ENCODE measurements at regions not wholly inside any gene's neighbourhood (a gene's known extent, or its start where the extent isn't known, plus 50 kb on each side); places are given as distances from the start of the nearest gene placed in this dataset.
"Not testable (repeated sequence)": the region's sequence is repeated elsewhere in the genome, so short reads cannot be mapped to it uniquely, and the experiment has no call there.

DNA sequence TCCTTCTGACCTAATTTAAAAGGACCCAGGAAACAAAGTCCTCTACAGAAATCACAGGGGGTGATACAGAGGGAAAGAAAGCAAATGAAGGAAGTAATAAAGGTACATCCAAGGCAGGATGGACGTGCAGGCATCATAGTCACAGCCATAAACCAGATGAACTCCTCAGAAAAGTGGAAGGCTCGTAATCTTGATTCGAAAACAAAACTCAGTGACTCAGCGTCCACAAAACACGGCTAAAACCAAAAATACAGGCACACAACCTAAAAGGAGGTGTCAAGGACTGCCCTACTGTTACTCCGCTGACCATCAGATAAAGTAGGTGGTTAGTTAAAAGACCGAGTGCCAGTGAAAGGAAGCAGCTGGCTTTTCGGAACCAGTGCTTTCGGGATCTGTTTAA is 81.5 kb downstream of the TRIM69 start:
- not testable (repeated sequence) for DNase-seq (ENCODE audit: low spot score)

DNA sequence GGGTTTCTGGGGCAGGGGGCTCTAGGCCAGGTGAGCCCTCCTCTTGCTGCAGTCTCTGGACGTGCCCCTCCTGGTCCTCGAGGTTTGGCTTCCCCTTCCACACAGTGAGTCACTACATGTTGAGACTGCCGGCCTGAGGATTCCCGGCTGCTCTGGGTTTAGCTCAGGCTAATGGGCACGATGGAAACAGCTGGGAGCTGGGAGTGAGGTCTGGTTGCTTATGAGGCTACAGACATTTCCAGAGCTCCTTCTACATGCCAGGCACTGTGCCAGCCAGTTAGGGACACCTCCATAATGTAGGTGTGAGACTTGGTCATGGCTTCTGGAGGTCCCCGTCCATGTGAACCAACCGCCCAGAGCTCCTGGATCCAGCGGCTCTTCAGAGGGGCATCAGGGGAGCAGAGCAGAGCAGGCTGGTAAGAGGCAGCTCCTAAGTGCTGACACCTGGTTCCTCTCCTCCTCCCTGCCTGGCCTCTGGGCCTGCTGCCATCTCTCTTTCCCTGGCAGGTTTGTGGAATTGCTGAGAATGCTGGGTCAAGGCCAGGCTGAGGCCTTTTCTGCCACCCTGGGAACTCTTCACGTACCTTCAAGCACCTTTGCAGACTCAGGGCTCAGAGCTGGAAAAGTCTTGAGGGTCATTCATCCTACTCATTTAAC is 83.1 kb downstream of the TRIM69 start:
- not testable (repeated sequence) for DNase-seq (ENCODE audit: low spot score)

DNA sequence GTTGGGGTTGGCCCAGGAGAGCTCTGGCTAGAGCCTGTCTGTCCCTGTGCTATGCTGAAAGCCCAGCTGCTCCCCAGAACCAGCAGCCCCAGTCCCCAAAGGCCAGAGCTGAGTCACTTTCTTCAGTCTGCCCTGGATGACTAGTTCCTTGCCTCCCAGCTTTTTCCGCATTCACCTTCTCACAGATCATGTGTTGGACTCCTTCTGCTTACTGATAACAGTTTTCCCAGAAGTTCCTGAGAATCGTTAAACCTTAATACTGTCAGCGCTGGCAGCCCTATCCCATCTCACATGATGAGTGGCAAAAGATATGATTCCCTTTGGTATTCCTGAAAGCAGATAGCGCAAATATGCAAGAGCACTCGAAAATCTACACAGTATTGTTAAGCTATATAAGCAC is 84.2 kb downstream of the TRIM69 start:
- not testable (repeated sequence) for DNase-seq (ENCODE audit: low spot score)

DNA sequence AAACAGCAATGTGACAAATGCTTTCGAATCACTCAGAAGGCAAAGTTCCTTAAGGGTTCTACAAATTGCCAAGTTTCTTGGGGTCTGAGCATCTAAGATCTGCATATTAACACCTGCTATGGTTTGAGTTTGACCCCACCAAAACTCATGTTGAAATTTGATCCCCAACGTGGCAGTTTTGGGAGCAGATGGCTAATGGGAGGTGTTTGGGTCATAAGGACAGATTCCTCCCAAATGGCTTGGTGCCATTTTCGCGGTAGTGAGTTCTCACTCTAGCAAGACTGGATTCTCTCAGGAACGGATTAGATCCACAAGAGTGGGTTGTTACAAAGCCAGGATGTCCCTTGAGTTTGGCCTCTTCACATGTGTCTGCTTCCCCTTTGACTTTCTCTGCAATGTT is 84.6 kb downstream of the TRIM69 start:
- DNase-seq (ENCODE audit: low spot score) = not testable (repeated sequence)

DNA sequence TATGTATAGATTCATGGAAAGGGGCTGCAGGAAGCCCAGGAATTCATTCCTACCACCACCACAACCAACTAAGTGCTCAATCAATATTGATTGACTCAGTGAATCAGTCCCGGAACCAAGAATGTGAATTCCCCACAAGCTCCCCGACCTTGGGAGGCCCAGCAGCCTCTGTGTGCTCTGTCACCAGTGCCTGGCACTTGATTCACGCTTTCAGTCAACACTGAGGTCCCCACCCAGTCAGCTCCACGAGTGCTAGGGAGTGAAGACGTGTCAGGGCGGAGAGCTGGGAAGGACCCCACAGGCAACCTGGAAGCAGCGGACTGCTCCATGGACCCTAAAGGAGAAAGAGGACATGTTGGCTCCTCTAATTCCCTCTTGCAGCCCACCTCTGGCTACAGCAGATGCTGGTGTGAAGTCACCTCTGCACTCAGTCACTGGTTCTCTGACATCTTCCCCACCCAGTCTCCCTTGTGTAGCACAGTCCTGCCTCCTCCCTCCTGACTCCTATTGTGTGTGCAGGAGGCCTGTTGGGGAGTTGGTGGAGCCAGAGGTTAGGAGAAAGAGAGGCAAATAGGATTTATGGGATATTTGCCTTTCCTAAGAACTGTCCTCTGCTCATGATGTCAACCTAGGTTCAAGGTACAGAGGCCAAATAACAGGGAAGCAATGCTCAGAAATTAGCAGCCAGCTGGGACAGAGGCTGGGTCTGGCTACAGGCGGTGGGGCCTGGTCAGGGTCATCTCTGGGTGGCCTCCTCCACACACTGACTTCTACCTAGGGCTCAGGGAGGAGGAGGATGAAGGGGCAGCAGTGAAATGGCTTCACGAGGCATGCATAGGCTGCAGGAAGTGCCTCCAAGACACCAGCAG is 88.2 kb downstream of the TRIM69 start:
- not testable (repeated sequence) for DNase-seq (ENCODE audit: low spot score)

DNA sequence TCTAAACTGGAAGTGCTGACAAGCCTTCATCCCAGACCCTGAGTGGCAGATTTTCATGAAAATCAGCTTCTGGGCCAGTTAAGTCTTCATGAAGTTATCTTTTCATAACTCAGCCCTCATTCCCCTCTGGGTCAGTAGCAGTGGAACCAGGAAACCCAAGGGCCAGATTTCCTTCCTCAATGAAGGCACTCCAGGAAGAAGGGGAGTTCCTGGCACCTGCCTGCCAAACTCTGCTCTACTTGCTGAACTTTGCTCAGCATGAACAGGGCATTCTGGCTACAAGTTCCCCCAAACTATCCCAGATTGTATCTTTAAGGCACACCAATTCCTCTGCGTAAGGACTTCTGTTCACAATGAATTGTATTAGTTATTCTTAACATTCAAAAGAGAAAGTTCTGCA is 90.3 kb downstream of the TRIM69 start:
- not testable (repeated sequence) for DNase-seq (ENCODE audit: low spot score)

DNA sequence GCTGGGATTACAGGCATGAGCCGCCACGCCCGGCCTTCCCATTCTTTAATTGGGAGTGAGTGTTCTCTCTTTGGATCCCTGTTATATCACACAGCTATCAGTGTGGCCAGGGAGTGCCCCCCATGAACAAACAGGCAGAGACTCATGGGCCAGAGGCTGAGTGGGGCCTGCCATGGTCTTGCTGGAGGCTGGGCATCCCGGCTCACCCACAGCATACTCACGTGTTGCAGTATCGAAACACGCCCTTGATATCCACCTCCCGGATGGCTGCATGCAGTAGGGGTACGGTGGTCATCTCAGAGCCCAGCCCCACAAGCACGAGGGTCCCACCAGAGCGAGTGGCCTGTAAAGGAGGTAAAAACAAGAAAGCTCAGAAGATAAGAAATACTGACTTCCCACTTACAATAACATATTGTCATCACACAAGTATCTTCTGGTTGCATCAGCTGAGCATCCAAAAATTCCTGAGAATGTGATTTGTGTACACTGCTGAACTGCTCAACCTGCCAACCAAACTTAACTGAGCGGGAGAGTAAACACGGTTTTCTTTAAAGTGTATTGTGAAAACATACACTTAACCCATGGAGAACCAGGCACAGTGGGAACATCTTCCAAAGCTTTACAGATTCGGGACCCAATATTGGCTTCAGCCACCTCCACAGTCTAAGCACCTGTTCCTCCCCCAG is 92.0 kb downstream of the TRIM69 start:
- DNase-seq (ENCODE audit: low spot score) = not testable (repeated sequence)

DNA sequence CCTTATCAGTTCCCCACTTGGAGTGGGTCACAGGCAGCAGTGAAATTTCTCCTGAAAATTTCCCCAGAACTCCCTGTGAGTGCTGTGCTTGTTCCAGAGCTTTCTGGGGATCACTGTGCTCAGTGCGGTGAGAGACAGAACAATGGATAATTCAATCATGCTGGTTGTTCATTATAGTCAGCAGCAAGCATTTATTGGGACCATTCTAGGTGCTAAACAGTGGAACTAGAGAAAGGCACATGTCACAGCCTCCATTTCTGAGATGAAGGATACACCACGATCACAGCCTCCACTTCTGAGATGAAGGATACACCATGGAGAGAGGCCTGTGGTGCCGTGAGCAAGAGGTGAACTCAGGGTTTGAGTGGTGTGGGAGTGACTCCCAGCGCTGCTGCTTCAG is 92.8 kb downstream of the TRIM69 start:
- DNase-seq (ENCODE audit: low spot score) = not testable (repeated sequence)

DNA sequence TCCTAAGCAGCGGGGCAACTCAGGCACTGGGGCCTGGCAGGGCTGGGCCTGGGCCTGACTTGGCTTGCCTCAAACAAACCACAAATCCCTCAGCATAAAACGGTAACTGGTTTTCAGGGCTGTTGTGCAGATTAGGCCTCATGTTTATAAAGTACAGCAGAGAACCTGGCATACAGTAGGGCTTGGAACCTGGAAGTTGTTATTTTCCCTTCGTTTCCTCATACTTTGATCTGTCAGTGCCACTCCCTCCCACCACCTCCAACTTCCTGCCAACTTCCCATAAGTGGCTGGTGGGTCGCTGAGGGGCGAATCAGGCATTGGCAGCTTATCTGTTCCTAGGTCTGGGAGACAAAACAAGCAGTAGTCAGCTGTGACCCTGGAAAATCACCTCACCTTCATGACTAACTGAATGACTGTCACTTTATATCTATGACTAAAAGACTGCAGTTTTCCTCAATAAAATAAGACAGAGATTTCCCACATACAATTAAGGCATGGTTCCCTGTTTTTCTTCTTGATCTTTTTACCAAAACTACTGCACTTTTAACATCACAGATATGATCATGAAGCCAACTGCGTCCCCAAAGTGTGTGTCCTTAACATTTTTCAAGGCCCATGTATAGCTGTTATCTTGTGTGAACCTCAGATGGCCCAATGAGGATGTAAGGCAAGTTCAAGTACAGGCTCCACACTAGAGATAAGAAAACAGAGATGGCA is 94.5 kb downstream of the TRIM69 start:
- DNase-seq (ENCODE audit: low spot score) = not testable (repeated sequence)

DNA sequence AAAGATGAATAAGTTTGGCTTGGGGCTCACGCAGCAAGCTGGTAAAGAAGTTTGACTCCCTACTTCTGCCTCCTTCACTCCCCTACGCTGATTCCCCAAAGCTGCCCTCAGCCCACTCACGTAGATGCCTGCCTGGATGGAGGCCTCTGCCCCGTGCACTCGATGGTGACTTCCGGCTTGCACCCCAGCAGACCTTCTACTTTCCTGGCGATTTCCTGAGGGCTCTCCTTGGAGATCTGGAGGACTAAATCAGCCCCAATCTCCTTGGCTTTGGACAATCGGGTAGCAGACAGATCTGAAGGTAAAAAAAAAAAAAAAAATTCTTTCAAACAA is 95.0 kb downstream of the TRIM69 start:
- not testable (repeated sequence) for DNase-seq (ENCODE audit: low spot score)

DNA sequence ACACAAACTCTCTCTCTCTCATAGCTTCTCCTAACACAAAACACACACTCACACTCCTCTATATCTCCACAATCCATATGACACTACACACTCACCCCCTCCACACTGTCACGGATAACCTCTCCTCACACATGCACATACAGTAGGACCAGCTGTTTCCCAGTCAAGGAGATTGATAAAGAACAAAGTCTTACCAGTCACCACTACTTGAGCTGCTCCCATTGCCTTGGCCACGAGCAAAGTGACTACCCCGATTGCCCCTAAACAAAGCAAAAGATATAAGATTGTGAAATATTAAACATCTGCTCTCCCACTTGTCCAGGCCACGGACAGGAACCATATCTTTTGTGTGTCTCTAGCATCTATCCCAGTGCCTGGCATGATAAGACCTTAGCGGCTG is 95.8 kb downstream of the TRIM69 start:
- not testable (repeated sequence) for DNase-seq (ENCODE audit: low spot score)

DNA sequence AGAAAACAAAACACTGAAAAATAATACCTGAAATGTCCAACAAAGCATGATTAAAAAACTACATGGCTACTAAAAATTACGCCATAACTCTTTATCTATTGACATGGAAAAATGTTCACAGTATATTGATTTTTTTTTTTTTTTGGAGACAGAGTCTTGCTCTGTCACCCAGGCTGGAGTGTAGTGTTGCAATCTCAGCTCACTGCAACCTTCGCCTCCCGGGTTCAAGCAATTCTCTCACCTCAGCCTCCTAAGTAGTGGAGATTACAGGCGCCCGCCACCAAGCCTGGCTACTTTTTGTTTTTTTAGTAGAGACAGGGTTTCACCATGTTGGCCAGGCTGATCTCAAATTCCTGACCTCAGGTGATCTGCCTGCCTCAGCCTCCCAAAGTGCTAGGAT is 96.8 kb downstream of the TRIM69 start:
- DNase-seq (ENCODE audit: low spot score) = not testable (repeated sequence)

DNA sequence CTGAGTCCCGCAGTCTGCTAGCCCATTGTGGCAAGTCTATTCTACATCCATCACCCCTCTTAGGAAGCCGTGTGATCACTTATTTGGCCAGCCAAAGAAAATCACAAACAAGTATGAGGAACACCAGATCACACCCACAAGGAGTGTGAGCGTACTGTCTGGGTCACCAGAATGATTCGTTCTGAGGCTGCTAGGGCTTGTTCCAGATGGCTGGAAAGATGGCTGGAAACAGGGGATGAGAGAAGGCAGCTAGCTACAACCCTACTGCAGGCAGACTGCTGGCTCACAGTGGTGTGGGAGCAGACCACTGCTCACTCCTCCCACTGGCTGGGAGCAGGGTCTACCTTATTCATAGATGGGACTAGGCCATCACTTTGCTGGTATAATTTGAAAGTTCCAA is 97.4 kb downstream of the TRIM69 start:
- not testable (repeated sequence) for DNase-seq (ENCODE audit: low spot score)

DNA sequence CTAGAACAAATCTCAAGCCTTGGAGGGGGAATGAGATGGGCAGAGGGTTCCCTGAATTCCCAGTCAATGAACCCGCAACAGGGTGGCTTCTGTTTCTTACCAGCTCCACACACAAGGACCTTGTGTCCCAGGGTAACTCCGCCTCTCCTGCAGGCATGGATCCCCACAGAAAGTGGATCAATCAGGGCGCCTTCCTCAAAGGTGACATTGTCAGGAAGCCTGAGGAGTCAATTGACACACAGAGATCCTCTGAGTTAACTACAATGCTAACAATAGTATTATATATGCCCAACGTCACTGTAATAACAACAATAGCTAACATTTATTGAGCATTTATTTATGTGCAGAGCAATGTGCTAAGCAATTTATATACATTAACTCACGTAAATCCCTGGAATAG is 98.8 kb downstream of the TRIM69 start:
- DNase-seq (ENCODE audit: low spot score) = not testable (repeated sequence)

DNA sequence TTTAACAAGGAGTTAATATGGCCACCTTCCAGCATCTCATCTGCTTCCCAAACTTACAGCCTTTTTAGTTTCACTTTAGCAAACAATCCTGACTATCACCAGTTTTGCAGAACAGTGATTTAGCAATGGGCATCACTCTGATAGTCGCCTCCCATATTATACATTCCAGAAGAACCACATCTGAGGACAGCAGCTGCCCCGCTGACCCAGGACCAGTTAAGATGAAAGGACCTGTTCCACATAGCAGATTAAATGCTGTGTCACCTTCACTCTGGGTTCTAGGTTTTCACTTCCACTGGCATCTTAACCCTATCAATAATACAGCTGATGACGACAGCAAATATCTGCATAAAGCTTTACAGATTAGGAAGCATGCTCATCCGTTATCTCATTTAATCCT is 99.8 kb downstream of the TRIM69 start:
- DNase-seq (ENCODE audit: low spot score) = no peak

DNA sequence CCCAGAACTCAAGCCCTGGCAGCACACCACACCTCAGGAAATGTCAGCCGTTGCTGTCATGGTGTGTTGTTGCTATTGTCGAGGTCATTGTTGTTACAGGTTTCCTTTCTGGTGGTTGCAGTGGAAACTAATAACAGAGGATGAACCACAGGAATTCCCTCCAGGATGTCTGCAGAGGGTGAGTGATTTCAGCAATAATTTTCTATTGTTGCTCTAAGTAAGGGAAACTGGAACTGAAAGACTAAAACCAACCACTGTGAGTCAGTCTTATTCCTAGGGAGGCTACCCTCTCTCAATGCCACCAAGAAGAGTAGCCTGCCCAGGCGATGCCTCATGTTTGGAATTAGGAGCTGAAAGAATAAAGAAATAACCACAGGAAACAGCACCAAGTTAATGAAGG is 102.6 kb downstream of the TRIM69 start:
- DNase-seq (ENCODE audit: low spot score) = not testable (repeated sequence)

DNA sequence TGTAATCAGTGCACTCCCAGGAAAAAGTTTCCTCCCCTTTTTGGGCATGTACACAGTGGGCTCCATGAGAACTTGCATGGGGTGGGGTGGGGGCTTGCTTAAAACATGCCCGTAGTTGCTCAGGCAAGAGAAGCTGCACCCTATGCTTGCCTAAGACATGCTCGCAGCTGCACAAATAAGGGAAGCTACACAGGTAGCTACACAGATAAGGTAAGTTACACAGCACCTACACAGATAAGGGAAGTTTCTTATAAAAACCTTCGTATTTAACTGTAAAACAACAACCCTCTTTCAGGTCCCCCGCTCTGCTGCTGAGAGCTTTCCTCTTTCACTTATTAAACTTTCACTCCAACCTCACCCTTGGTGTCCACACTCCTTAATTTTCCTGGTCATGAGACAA is 105.4 kb downstream of the TRIM69 start:
- not testable (repeated sequence) for DNase-seq (ENCODE audit: low spot score)

DNA sequence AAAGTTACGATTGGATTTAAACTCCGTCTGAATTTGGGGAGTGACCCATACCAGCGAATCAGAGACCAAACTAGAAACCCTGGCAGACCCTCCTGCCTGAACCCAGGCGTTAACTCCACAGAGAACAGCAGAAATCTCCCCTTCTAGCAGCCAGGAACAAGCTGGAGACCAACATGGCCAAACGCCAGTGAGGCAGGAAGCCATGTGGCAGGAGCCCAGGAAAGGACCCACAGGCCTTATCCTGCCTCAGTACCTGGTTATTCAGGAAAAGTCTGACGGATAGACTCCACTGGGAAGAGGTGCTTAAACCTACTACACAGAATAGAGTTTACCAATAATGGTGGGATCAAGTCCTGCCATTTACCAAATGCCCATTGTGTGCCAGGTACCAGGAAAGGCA is 106.6 kb downstream of the TRIM69 start:
- DNase-seq (ENCODE audit: low spot score) = not testable (repeated sequence)

DNA sequence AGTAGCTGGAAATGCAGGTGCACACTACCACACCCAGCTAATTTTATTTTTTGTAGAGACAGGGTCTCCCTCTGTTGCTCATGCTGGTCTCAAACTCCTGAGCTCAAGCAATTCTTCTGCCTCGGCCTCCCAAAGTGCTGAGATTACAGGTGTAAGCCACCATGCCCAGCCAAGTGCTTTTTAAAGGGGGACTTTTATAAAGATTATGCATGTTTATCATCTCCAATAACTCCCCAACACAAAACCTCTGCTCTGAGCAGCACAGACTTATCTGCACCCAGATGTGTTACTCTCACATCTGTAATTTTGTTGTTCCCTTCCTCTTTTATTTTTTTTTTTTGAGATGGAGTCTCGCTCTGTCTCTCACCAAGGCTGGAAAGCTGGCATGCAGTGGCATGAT is 108.6 kb downstream of the TRIM69 start:
- not testable (repeated sequence) for DNase-seq (ENCODE audit: low spot score)

DNA sequence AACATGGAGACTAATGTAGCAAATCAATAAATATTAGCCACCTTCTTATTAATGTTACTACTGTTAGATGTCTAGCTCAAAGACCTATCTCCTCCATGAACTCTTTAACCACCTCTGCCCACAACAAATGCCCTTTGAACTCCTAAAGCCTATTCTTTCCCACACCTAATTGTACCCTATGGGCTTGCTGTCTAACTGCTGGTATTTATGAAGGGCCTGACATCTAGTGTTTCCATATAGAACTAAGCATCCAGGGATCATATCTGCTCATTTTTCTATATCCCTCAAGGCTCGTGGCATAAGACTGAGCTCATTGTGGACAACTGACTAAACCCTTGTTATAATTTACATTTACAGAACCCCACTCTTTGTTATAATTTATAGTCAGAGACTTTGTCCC is 109.8 kb downstream of the TRIM69 start:
- DNase-seq (ENCODE audit: low spot score) = not testable (repeated sequence)

DNA sequence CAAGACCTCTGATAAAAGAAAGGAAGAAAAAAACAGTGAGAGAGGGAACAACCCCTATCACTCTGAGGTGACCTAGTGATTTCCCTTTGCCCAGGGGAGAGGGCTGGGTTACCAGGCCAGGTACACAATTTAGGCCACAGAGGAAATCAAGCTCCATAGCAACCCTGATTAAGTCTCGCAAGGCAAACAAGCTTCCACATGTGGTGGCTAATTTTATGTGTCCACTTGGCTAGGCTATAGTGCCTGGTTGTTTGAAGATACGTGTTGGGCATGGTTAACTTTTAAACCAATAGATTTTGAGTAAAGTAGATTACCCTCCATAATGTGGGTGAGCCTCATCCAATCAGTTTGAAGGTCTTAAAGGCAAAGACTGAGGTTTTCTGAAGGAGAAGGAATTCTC is 108.9 kb upstream of the TERB2 start:
- DNase-seq (ENCODE audit: low spot score) = not testable (repeated sequence)

DNA sequence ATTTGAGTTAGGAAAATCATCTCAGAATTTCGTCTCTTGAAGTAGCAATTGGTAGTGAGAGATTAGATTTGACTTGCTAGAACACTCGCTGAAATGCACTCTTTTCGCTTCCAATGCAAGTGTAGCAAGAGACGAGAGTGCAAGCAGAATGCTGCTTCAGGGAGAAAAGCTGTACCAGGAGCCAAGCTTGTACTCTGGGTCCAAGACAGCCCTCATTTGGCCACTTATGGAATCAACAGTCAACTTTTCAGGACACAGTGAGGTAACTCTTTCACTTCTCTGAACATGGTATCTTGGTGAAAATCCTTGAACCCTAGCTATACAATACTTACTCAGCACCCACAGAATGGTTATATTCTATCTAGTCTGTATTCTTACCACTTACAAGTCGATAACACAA is 107.6 kb upstream of the TERB2 start:
- not testable (repeated sequence) for DNase-seq (ENCODE audit: low spot score)
